ENCODE measurements at regions not wholly inside any gene's neighbourhood (a gene's known extent, or its start where the extent isn't known, plus 50 kb on each side); places are given as distances from the start of the nearest gene placed in this dataset.

GRCh38 chr15:79523266-79523665, 91.1 kb downstream of the MINAR1 start:
- TF ChIP-seq POLR2A (IDR thresholded peaks at IDR 0.05; ENCODE audit: extremely low read depth, insufficient read length) (no peak), CTCF (IDR thresholded peaks at IDR 0.05; ENCODE audit: low read depth, low read length) (no peak), MYC (IDR thresholded peaks at IDR 0.05; ENCODE audit: low read depth, low read length) (no peak), MAX (IDR thresholded peaks at IDR 0.05; ENCODE audit: low read depth, low read length) (no peak)
